AG04450 (cell line): ENCODE measurements at regions not wholly inside any gene's neighbourhood (a gene's known extent, or its start where the extent isn't known, plus 50 kb on each side); places are given as distances from the start of the nearest gene placed in this dataset.

ENCODE experiments used
- CTCF ChIA-PET: fragments of 300-600, 350-600 bp; formaldehyde crosslinking; extraction: SDS; loops from one replicate; lab custom pipeline; 2022; ENCODE audit warnings: antibody characterized with exemption, inconsistent platforms; lab: Charles Lee
- POLR2A ChIA-PET: fragments of 350-600 bp; formaldehyde crosslinking; extraction: SDS; loops from one replicate; lab custom pipeline; 2021; ENCODE audit warnings: antibody characterized with exemption, inconsistent platforms; lab: Yijun Ruan, JAX
- DNase-seq: peaks from one replicate; pipeline ENCODE4 v3.0.0-alpha.2; 2011; ENCODE audit warnings: low read depth, low spot score
- H3K27ac ChIP-seq: one replicate; pipeline ENCODE4 v1.5.1; 2012; ENCODE audit warnings: low read depth, low read length, control low read depth
- H3K27me3 ChIP-seq: one replicate; pipeline ENCODE4 v1.6.0; 2012; ENCODE audit warnings: low read length; ENCODE audit not compliant: control insufficient read depth, insufficient read depth
- H3K4me3 ChIP-seq: 2 replicates; pipeline ENCODE4 v1.5.1; 2011; ENCODE audit warnings: mild to moderate bottlenecking, low read depth, low read length, control low read depth
- H3K9me3 ChIP-seq: 2 replicates; pipeline ENCODE4 v1.5.1; 2012; ENCODE audit warnings: low read length; ENCODE audit not compliant: control insufficient read depth, insufficient read depth
- TF ChIP-seq, protein P1 (sequence below): IDR thresholded peaks from 2 replicates; pipeline ENCODE4 v1.5.1; 2011; ENCODE audit warnings: low read depth, low read length, control low read depth, inconsistent platforms

DNA sequence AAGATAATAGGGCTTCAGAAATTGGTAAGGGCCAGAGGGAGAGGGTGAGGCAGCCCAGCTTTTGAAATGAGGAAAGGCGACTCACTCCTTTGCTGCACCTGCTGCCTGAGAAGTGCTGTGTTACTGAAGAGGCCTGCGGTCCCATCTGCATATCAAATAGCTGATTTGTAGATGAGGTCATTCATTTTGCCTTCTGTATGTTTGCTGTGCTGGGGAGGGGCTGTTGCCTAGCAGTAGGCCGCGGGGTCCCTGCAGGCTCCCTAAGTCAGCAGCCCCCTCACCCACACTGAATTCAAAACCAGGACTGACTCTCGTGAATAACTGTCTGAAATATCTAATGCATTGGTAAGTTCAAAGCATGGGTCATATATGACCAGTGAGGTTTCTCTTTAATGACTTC is 377.2 kb downstream of the SOX11 start:
- Histone ChIP-seq H3K27ac (no peak overlapping the region), H3K9me3 (no peaks in the 10 kb centered on the region), H3K4me3 (no peak overlapping the region), H3K27me3 (no peaks in the 10 kb centered on the region)
- TF ChIP-seq, protein P1, sequence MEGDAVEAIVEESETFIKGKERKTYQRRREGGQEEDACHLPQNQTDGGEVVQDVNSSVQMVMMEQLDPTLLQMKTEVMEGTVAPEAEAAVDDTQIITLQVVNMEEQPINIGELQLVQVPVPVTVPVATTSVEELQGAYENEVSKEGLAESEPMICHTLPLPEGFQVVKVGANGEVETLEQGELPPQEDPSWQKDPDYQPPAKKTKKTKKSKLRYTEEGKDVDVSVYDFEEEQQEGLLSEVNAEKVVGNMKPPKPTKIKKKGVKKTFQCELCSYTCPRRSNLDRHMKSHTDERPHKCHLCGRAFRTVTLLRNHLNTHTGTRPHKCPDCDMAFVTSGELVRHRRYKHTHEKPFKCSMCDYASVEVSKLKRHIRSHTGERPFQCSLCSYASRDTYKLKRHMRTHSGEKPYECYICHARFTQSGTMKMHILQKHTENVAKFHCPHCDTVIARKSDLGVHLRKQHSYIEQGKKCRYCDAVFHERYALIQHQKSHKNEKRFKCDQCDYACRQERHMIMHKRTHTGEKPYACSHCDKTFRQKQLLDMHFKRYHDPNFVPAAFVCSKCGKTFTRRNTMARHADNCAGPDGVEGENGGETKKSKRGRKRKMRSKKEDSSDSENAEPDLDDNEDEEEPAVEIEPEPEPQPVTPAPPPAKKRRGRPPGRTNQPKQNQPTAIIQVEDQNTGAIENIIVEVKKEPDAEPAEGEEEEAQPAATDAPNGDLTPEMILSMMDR: no peak
- CTCF ChIA-PET: no interaction called here
- POLR2A ChIA-PET: no interaction called here
- no peak for DNase-seq

DNA sequence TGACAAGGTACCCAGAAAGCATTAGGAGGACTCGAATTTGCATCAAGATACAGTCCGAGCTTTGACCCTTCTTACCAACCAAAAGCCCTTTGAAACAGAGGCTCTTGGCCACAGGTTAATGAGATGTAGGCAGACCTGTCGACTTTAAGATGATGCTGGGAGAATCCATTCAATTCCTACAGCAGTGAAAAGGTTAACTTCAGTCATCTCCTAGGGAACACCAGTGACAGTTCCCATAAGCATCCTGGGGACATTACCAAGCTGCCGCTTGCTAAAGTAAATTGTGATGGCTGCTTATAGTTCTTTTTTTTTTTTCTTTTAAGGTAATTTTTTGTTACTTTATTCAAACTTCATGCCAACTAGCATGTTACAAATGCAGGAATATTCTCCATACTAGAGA is 379.3 kb downstream of the SOX11 start:
- POLR2A ChIA-PET: no interaction called here
- Histone ChIP-seq H3K9me3 (no peaks in the 10 kb centered on the region), H3K27me3 (no peaks in the 10 kb centered on the region), H3K27ac (no peak overlapping the region), H3K4me3 (no peak overlapping the region)
- DNase-seq: no peak
- TF ChIP-seq, protein P1: no peak
- CTCF ChIA-PET: no interaction called here

DNA sequence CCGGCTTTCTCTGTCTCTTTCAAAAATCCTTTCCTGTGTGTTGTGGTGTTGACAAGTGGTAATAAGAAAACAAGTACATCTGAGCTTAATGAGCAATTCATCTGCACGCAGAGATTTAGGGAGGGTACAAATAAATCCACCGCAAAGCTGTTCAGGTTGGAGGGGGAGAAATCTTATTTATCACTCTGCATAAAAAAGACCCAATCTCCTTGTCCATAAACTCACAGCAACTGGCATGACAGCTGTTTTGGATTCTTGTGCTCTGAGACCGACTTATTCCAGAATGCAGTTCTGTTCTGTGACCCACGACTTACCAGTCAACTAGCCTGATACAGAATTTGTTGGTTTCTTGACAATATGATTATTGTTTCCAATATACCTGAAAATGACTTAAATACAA is 380.1 kb downstream of the SOX11 start:
- no peak for DNase-seq
- Histone ChIP-seq H3K9me3 (no peaks in the 10 kb centered on the region), H3K4me3 (no peak overlapping the region), H3K27ac (no peak overlapping the region), H3K27me3 (no peaks in the 10 kb centered on the region)
- POLR2A ChIA-PET: no interaction called here
- CTCF ChIA-PET: no interaction called here
- TF ChIP-seq, protein P1: no peak

DNA sequence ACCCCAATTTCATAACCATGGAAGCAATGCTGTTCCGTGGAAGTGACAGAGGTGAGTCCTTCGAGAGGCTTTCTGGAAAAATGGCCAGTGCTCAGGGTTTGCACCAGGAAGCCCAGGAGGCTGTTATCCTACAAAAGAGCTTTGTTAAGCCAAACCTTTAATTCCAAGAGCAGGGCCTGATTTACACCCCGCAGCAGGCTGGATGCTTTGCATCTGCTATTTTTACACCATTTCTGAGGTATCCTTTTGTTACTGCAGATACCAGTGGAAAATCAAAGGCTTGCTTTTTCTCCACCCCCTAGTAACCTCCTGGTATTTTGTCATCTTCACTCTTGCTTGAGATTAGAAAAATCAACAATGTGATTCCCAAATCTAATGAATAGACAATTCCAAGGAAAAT is 380.6 kb downstream of the SOX11 start:
- CTCF ChIA-PET: no interaction called here

DNA sequence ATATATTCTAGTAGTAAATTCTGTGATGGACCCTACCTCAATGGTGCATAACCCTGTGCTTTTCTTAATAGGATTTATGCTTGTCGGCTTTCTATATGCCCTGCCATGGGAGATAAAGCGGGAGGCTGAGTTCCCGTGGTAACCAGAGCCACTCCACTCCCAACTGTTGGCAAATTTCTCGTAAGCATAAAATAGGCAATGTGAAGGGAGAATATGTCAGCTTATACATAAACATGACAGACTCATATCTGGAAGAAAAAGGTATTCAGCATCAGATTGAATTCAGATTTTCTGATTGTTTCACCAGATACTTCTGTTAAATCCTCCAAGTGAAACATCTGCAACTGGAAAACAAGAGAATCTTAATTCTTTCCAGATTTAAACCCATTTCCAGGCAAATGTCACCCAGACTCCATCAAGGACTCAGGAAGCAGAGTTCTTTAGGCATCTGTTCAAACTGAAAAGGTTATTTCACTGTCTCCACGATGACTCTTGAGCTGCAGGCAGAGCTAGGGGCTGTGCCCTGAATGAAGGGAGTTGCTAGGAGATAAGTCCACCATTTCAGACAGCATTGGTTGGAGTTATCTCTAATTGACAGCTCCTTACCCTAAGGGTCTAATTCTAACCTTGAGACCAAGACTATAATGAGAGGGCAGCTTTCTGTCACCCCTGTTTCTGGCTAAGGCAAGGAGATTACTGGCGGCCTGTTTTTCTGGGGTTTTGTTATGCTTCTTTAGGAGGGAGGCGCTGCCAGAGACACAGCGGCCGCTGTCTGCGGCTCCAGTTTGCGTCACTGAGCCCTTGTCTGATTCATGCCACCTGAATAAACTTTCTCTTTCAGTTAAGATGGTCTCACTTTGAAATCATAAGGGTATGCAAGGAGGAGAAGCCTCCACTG is 381.3 kb downstream of the SOX11 start:
- TF ChIP-seq, protein P1: no peak
- ChIA-PET POLR2A (no interaction called here), CTCF (interaction anchor here (0.5 to 0.7 kb wide), 2 partner anchors 10 to 358 kb away, joined by 4 read pairs; no protein-coding TSS in a partner anchor)
- Histone ChIP-seq H3K4me3 (peak overlapping the region; percentile 14; the same call in 1 of the 2 replicates), H3K27me3 (no peaks in the 10 kb centered on the region), H3K27ac (no peak overlapping the region), H3K9me3 (no peaks in the 10 kb centered on the region)
- peak; percentile 10 for DNase-seq

More for the DNA sequence above, 380.6 kb downstream of the SOX11 start:
- no peaks in the 10 kb centered on the region for H3K9me3 ChIP-seq
- H3K27ac ChIP-seq: no peak overlapping the region
- POLR2A ChIA-PET: no interaction called here
- H3K4me3 ChIP-seq: no peak overlapping the region
- DNase-seq: no peak
- TF ChIP-seq, protein P1: no peak
- no peaks in the 10 kb centered on the region for H3K27me3 ChIP-seq
